GM23248 (cell line): ENCODE measurements at regions not wholly inside any gene's neighbourhood (a gene's known extent, or its start where the extent isn't known, plus 50 kb on each side); places are given as distances from the start of the nearest gene placed in this dataset.

ENCODE experiments used
- DNase-seq: peaks from one replicate; pipeline ENCODE4 v3.0.0-alpha.2; 2015
- H2AFZ ChIP-seq: fragments of 200-600 bp; sonication (generic); 2 replicates; pipeline ENCODE4 v1.6.1; 2016; ENCODE audit warnings: antibody characterized with exemption
- H3F3A ChIP-seq: fragments of 200-600 bp; sonication (generic); 2 replicates; pipeline ENCODE4 v1.6.1; 2016; ENCODE audit warnings: mild to moderate bottlenecking, antibody characterized with exemption, mixed run types; ENCODE audit not compliant: insufficient read depth
- H3K27ac ChIP-seq: fragments of 200-600 bp; sonication (generic); 2 replicates; pipeline ENCODE4 v1.5.1; 2016; ENCODE audit warnings: mild to moderate bottlenecking
- H3K27me3 ChIP-seq: fragments of 200-600 bp; sonication (generic); replicated peaks from 2 replicates; pipeline ENCODE4 v1.6.1; 2016; ENCODE audit warnings: mild to moderate bottlenecking; ENCODE audit not compliant: insufficient read depth
- H3K36me3 ChIP-seq: fragments of 200-600 bp; sonication (generic); 2 replicates; pipeline ENCODE4 v1.6.1; 2016; ENCODE audit warnings: low read depth, mild to moderate bottlenecking
- H3K4me1 ChIP-seq: fragments of 200-600 bp; sonication (generic); 2 replicates; pipeline ENCODE4 v1.6.1; 2016; ENCODE audit warnings: mild to moderate bottlenecking; ENCODE audit not compliant: insufficient read depth
- H3K4me2 ChIP-seq: fragments of 200-600 bp; sonication (generic); one replicate; pipeline ENCODE4 v1.6.1; 2016; ENCODE audit warnings: mild to moderate bottlenecking; ENCODE audit not compliant: unreplicated experiment
- H3K4me3 ChIP-seq: fragments of 200-600 bp; sonication (generic); 2 replicates; pipeline ENCODE4 v1.5.1; 2016; ENCODE audit warnings: mild to moderate bottlenecking
- H3K79me2 ChIP-seq: fragments of 200-600 bp; sonication (generic); 2 replicates; pipeline ENCODE4 v1.6.1; 2016; ENCODE audit warnings: mild to moderate bottlenecking; ENCODE audit not compliant: insufficient read depth
- H3K9ac ChIP-seq: fragments of 200-600 bp; sonication (generic); 2 replicates; pipeline ENCODE4 v1.6.1; 2016; ENCODE audit warnings: mild to moderate bottlenecking
- H3K9me2 ChIP-seq: fragments of 200-600 bp; sonication (generic); 2 replicates; pipeline ENCODE4 v1.6.1; 2016; ENCODE audit warnings: mixed run types, mild to moderate bottlenecking, moderate library complexity; ENCODE audit not compliant: insufficient read depth
- H3K9me3 ChIP-seq: fragments of 200-600 bp; sonication (generic); one replicate; pipeline ENCODE4 v1.6.1; 2017; ENCODE audit warnings: low read depth
- H4K20me1 ChIP-seq: fragments of 200-600 bp; sonication (generic); 2 replicates; pipeline ENCODE4 v1.6.0; 2016; ENCODE audit not compliant: insufficient read depth
- EZH2 ChIP-seq: fragments of 200-600 bp; sonication (generic); IDR thresholded peaks from 2 replicates; pipeline ENCODE4 v1.6.1; 2018; ENCODE audit warnings: antibody characterized with exemption, mild to moderate bottlenecking; ENCODE audit not compliant: insufficient read depth, poor library complexity, severe bottlenecking
- EZH2phosphoT487 ChIP-seq: fragments of 200-600 bp; sonication (generic); IDR thresholded peaks from 2 replicates; pipeline ENCODE4 v1.6.1; 2018; ENCODE audit warnings: antibody characterized with exemption, moderate library complexity, mild to moderate bottlenecking, low read depth; ENCODE audit not compliant: insufficient read depth
- WGBS, 2 experiments: methylation state at CpG; one replicate each; pipeline ENCODE4 v1.1.6; 2015 to 2017; ENCODE audit warnings: low lambda C conversion rate in 2 of 2, low coverage in 1 of 2; ENCODE audit errors: missing lambda C conversion rate in 2 of 2; 5-methylcytosine and 5-hydroxymethylcytosine counted together
- in situ Hi-C: fragments of 300-500 bp; cut with MboI; formaldehyde crosslinking; loops from 2 replicates; pipeline ENCODE4 v1.15.0; 2020

GRCh38 chr12:19576506-19577280 is 137.4 kb downstream of the AEBP2 start:
- Histone ChIP-seq H3K79me2 (no peaks in the 10 kb centered on the region), H4K20me1 (no peaks in the 10 kb centered on the region), H3K36me3 (0 out of 2 replicates have a peak, but pooled peaks cover 3% of the 10 kb centered on the region), H2AFZ (no peak overlapping the region), H3K9ac (no peak overlapping the region), H3K9me2 (no peaks in the 10 kb centered on the region), H3K9me3 (no peaks in the 10 kb centered on the region), H3K4me2 (no peak overlapping the region), H3F3A (0 out of 2 replicates have a peak, but pooled peaks cover 13% of the 10 kb centered on the region), H3K27ac (no peak overlapping the region), H3K4me1 (peaks cover 15% of the 10 kb centered on the region), H3K4me3 (no peak overlapping the region), H3K27me3 (no peaks in the 10 kb centered on the region)
- no peak for TF ChIP-seq EZH2phosphoT487
- TF ChIP-seq EZH2 = no peak
- 95 to 98% methylated on average over 2 of the region's 2 CpGs for WGBS, 2 experiments
- DNase-seq = no peak
- in situ Hi-C loops = no loop called here

- Histone ChIP-seq H3K9me2 (no peaks in the 10 kb centered on the region), H3K9me3 (no peaks in the 10 kb centered on the region), H3K27me3 (no peaks in the 10 kb centered on the region), H2AFZ (no peak overlapping the region), H4K20me1 (no peaks in the 10 kb centered on the region), H3K27ac (no peak overlapping the region), H3F3A (0 out of 2 replicates have a peak, but pooled peaks cover 13% of the 10 kb centered on the region), H3K4me1 (peaks cover 15% of the 10 kb centered on the region), H3K4me2 (no peak overlapping the region), H3K9ac (no peak overlapping the region), H3K36me3 (0 out of 2 replicates have a peak, but pooled peaks cover 3% of the 10 kb centered on the region), H3K4me3 (no peak overlapping the region), H3K79me2 (no peaks in the 10 kb centered on the region)
- DNase-seq = no peak
- no peak for TF ChIP-seq EZH2phosphoT487
- TF ChIP-seq EZH2 = no peak
- in situ Hi-C loops = no loop called here
These were observed 137.9 kb downstream of the AEBP2 start for GRCh38 chr12:19577281-19577530.

GRCh38 chr12:19584732-19585131 is 145.4 kb downstream of the AEBP2 start:
- no peaks in the 10 kb centered on the region for H3K79me2 ChIP-seq
- WGBS, 2 experiments = 87 to 92% methylated on average over 4 of the region's 4 CpGs
- no peak for DNase-seq
- no peak overlapping the region for H3K4me2 ChIP-seq
- H3K27me3 ChIP-seq = no peaks in the 10 kb centered on the region
- H3K4me1 ChIP-seq = no peaks in the 10 kb centered on the region
- H3K9ac ChIP-seq = no peak overlapping the region
- no peak overlapping the region for H3K4me3 ChIP-seq
- 0 out of 2 replicates have a peak, but pooled peaks cover 3% of the 10 kb centered on the region for H3K36me3 ChIP-seq
- TF ChIP-seq EZH2phosphoT487 = no peak
- no peak for TF ChIP-seq EZH2
- no peaks in the 10 kb centered on the region for H4K20me1 ChIP-seq
- in situ Hi-C loops = no loop called here
- no peak overlapping the region for H2AFZ ChIP-seq
- no peaks in the 10 kb centered on the region for H3K9me3 ChIP-seq
- no peak overlapping the region for H3K27ac ChIP-seq
- H3K9me2 ChIP-seq = no peaks in the 10 kb centered on the region
- H3F3A ChIP-seq = no peaks in the 10 kb centered on the region

GRCh38 chr12:19588951-19589350 is 149.7 kb downstream of the AEBP2 start:
- Histone ChIP-seq H3K9ac (no peak overlapping the region), H2AFZ (no peak overlapping the region), H3K27ac (no peak overlapping the region), H3K4me1 (no peaks in the 10 kb centered on the region), H3K27me3 (no peaks in the 10 kb centered on the region), H3K9me2 (no peaks in the 10 kb centered on the region), H3K4me2 (no peak overlapping the region), H3K4me3 (no peak overlapping the region), H3K79me2 (no peaks in the 10 kb centered on the region), H3K36me3 (no peaks in the 10 kb centered on the region), H3K9me3 (no peaks in the 10 kb centered on the region), H3F3A (no peaks in the 10 kb centered on the region), H4K20me1 (no peaks in the 10 kb centered on the region)
- no peak for TF ChIP-seq EZH2
- in situ Hi-C loops = no loop called here
- DNase-seq = no peak
- WGBS, 2 experiments = 92 to 93% methylated on average over 5 of the region's 5 CpGs

GRCh38 chr12:19591951-19592350 is 152.7 kb downstream of the AEBP2 start:
- H3K27me3 ChIP-seq = no peaks in the 10 kb centered on the region
- no peak overlapping the region for H3K27ac ChIP-seq
- no peaks in the 10 kb centered on the region for H3K4me1 ChIP-seq
- H3K36me3 ChIP-seq = no peaks in the 10 kb centered on the region
- no peak overlapping the region for H3K4me2 ChIP-seq
- H4K20me1 ChIP-seq = no peaks in the 10 kb centered on the region
- no peak overlapping the region for H2AFZ ChIP-seq
- H3K9me3 ChIP-seq = no peaks in the 10 kb centered on the region
- H3K9me2 ChIP-seq = no peaks in the 10 kb centered on the region; the same call in 1 of the 2 replicates
- H3K4me3 ChIP-seq = no peak overlapping the region
- no peak overlapping the region for H3K9ac ChIP-seq
- TF ChIP-seq EZH2 (no peak), EZH2phosphoT487 (no peak)
- H3F3A ChIP-seq = no peaks in the 10 kb centered on the region
- WGBS, 2 experiments = 77 to 80% methylated on average over 3 of the region's 3 CpGs
- in situ Hi-C loops = no loop called here
- no peak for DNase-seq
- H3K79me2 ChIP-seq = no peaks in the 10 kb centered on the region
